ENCODE measurements at regions not wholly inside any gene's neighbourhood (a gene's known extent, or its start where the extent isn't known, plus 50 kb on each side); places are given as distances from the start of the nearest gene placed in this dataset.

DNA sequence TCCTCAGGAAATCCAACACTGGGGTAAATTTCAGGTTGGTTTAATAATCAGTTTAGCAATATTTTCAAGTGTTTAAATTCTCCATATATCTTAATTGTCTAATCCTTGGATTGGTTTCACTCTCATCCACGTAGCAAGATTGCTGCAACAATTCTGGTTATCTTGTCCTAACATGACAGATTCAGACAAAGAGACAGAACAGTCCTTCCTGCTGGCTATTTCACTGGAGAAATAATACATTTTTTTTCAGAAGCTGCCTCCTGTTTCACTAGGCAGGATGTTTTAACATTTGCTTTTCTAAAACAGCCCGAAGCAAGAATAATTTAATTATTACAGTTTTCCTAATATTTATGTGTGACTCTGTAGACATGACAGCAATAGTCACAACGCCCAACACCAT is 2011.2 kb downstream of the NCAM2 start:
- Histone ChIP-seq H3K9me3 (ENCODE audit: control insufficient read depth in 1 of 2, insufficient read depth in 1 of 2, low read depth in 1 of 2, low read length in 2 of 2) (peaks cover 22 to 30% of the 10 kb centered on the region in 2 experiments; a peak in 2 of 4 replicates), H3K79me2 (ENCODE audit: insufficient read depth, low read length) (no peaks in the 10 kb centered on the region), H3K27ac (ENCODE audit: low read depth, low read length) (no peak overlapping the region), H3K36me3 (ENCODE audit: control insufficient read depth in 1 of 2, insufficient read depth in 2 of 2, low read length in 2 of 2) (no peaks in the 10 kb centered on the region), H3K4me2 (ENCODE audit: low read length) (no peak overlapping the region), H3K27me3 (ENCODE audit: insufficient read depth, low read length) (no peaks in the 10 kb centered on the region), H2AFZ (ENCODE audit: low read depth, low read length, poor library complexity, severe bottlenecking) (no peak overlapping the region), H3K4me3 (replicated peaks in 1 of 2; ENCODE audit: low read depth in 1 of 2, low read length in 2 of 2) (no peak overlapping the region), H3K4me1 (ENCODE audit: control insufficient read depth in 1 of 2, insufficient read depth in 2 of 2, low read length in 2 of 2) (no peaks in the 10 kb centered on the region), H3K9ac (ENCODE audit: low read length) (no peak overlapping the region), H4K20me1 (ENCODE audit: insufficient read depth) (no peaks in the 10 kb centered on the region), H3K9me2 (ENCODE audit: insufficient read depth) (no peaks in the 10 kb centered on the region)
- no peak for TF ChIP-seq CBX3 (IDR thresholded peaks at IDR 0.05; ENCODE audit: low read depth)
- TF ChIP-seq YY1 (IDR thresholded peaks at IDR 0.05; ENCODE audit: extremely low read depth, insufficient replicate concordance, low read depth, low read length), result no peak
- TF ChIP-seq FOSL1 (IDR thresholded peaks at IDR 0.05; ENCODE audit: low read depth), result no peak
- TF ChIP-seq SRF (IDR thresholded peaks at IDR 0.05; ENCODE audit: low read depth), result no peak
- no peak for TF ChIP-seq CEBPB (IDR thresholded peaks at IDR 0.05; ENCODE audit: low read depth)
- TF ChIP-seq TCF7L2 (IDR thresholded peaks at IDR 0.05; ENCODE audit: borderline replicate concordance, extremely low read depth, insufficient read depth, insufficient read length), result no peak
- TF ChIP-seq SP1 (IDR thresholded peaks at IDR 0.05; ENCODE audit: low read depth), result no peak
- no peak for TF ChIP-seq POLR2A (IDR thresholded peaks at IDR 0.05; ENCODE audit: borderline replicate concordance, extremely low read depth, insufficient read depth, insufficient read length)
- no peak for TF ChIP-seq JUND (IDR thresholded peaks at IDR 0.05)
- TF ChIP-seq, protein P1, sequence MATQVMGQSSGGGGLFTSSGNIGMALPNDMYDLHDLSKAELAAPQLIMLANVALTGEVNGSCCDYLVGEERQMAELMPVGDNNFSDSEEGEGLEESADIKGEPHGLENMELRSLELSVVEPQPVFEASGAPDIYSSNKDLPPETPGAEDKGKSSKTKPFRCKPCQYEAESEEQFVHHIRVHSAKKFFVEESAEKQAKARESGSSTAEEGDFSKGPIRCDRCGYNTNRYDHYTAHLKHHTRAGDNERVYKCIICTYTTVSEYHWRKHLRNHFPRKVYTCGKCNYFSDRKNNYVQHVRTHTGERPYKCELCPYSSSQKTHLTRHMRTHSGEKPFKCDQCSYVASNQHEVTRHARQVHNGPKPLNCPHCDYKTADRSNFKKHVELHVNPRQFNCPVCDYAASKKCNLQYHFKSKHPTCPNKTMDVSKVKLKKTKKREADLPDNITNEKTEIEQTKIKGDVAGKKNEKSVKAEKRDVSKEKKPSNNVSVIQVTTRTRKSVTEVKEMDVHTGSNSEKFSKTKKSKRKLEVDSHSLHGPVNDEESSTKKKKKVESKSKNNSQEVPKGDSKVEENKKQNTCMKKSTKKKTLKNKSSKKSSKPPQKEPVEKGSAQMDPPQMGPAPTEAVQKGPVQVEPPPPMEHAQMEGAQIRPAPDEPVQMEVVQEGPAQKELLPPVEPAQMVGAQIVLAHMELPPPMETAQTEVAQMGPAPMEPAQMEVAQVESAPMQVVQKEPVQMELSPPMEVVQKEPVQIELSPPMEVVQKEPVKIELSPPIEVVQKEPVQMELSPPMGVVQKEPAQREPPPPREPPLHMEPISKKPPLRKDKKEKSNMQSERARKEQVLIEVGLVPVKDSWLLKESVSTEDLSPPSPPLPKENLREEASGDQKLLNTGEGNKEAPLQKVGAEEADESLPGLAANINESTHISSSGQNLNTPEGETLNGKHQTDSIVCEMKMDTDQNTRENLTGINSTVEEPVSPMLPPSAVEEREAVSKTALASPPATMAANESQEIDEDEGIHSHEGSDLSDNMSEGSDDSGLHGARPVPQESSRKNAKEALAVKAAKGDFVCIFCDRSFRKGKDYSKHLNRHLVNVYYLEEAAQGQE (IDR thresholded peaks at IDR 0.05; ENCODE audit: low read depth), result no peak
- TF ChIP-seq SIN3A (IDR thresholded peaks at IDR 0.05; ENCODE audit: low read depth), result no peak
- no peak for TF ChIP-seq POLR2AphosphoS5 (IDR thresholded peaks at IDR 0.05; ENCODE audit: low read depth, low read length)
- no peak for TF ChIP-seq ELF1 (IDR thresholded peaks at IDR 0.05; ENCODE audit: borderline replicate concordance, low read depth)
- TF ChIP-seq EZH2phosphoT487 (IDR thresholded peaks at IDR 0.05; ENCODE audit: borderline replicate concordance), result no peak
- TF ChIP-seq, protein P2, sequence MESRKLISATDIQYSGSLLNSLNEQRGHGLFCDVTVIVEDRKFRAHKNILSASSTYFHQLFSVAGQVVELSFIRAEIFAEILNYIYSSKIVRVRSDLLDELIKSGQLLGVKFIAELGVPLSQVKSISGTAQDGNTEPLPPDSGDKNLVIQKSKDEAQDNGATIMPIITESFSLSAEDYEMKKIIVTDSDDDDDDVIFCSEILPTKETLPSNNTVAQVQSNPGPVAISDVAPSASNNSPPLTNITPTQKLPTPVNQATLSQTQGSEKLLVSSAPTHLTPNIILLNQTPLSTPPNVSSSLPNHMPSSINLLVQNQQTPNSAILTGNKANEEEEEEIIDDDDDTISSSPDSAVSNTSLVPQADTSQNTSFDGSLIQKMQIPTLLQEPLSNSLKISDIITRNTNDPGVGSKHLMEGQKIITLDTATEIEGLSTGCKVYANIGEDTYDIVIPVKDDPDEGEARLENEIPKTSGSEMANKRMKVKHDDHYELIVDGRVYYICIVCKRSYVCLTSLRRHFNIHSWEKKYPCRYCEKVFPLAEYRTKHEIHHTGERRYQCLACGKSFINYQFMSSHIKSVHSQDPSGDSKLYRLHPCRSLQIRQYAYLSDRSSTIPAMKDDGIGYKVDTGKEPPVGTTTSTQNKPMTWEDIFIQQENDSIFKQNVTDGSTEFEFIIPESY (IDR thresholded peaks at IDR 0.05; ENCODE audit: extremely low read depth, insufficient replicate concordance, low read length), result no peak
- TF ChIP-seq, protein P3, sequence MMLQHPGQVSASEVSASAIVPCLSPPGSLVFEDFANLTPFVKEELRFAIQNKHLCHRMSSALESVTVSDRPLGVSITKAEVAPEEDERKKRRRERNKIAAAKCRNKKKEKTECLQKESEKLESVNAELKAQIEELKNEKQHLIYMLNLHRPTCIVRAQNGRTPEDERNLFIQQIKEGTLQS (IDR thresholded peaks at IDR 0.05), result no peak
- TF ChIP-seq EZH2 (IDR thresholded peaks at IDR 0.05), result no peak
- no TSS peak for BruUV-seq (replicated peaks)
- ATAC-seq (no peak), DNase-seq (ENCODE audit: low read depth, low spot score) (no peak)
- intact Hi-C loops (cut with micrococcal nuclease), result no loop called here
- RAD21 ChIA-PET (ENCODE audit: low non-redundant PET in 1 of 2, low total read pairs in 2 of 2, uncharacterized antibody in 2 of 2, unreplicated experiment in 2 of 2), result no interaction called here
- CTCF ChIA-PET, result no interaction called here
- POLR2A ChIA-PET, result no interaction called here

Measured in HCT116 (cell line).